Limb (tissue), 2 donors: ENCODE measurements at regions not wholly inside any gene's neighbourhood (a gene's known extent, or its start where the extent isn't known, plus 50 kb on each side); places are given as distances from the start of the nearest gene placed in this dataset.
"Not testable (repeated sequence)": the region's sequence is repeated elsewhere in the genome, so short reads cannot be mapped to it uniquely, and the experiment has no call there.

ENCODE experiments used
- DNase-seq, 2 donors: peaks; one replicate each; pipeline ENCODE4 v3.0.0-alpha.2; 2016; ENCODE audit errors: extremely low spot score in 2 of 2

- DNase-seq, result no peak
Observed at GRCh38 chr2:137886083-137886831, 78.0 kb upstream of the HNMT start.

GRCh38 chr2:137888845-137889244 lies 75.4 kb upstream of the HNMT start:
- peak; percentile 15 to 61 for DNase-seq

- DNase-seq, result no peak
Observed at GRCh38 chr2:137892739-137893138, 71.5 kb upstream of the HNMT start.

GRCh38 chr2:137893145-137893544 lies 71.1 kb upstream of the HNMT start:
- DNase-seq, result no peak

GRCh38 chr2:137896467-137896866 lies 67.8 kb upstream of the HNMT start:
- DNase-seq, result no peak

GRCh38 chr2:137897082-137897481 lies 67.2 kb upstream of the HNMT start:
- no peak for DNase-seq

GRCh38 chr2:137900421-137901141 lies 63.7 kb upstream of the HNMT start:
- DNase-seq, result no peak

GRCh38 chr2:137910641-137911040 lies 53.6 kb upstream of the HNMT start:
- peak in 1 of 2 donors; percentile 48 for DNase-seq

GRCh38 chr2:137912371-137912770 lies 51.9 kb upstream of the HNMT start:
- DNase-seq, result peak in 1 of 2 donors; percentile 42

- no peak for DNase-seq
Observed at GRCh38 chr2:137913169-137913568, 51.1 kb upstream of the HNMT start.

- DNase-seq, result not testable (repeated sequence)
Observed at GRCh38 chr2:137913648-137914047, 50.6 kb upstream of the HNMT start.
